Activated CD4-positive, alpha-beta T cell treated with anti-CD3 and anti-CD28 coated beads, Interleukin-2, amount 50 U/mL, for 1 hour (primary cell): ENCODE measurements at regions not wholly inside any gene's neighbourhood (a gene's known extent, or its start where the extent isn't known, plus 50 kb on each side); places are given as distances from the start of the nearest gene placed in this dataset.

Source experiments
- DNase-seq: peaks from one replicate; pipeline ENCODE4 v3.0.0-alpha.2; 2020

GRCh38 chr22:27128461-27129085 is 471.2 kb downstream of the MIAT start:
- DNase-seq = no peak

DNA sequence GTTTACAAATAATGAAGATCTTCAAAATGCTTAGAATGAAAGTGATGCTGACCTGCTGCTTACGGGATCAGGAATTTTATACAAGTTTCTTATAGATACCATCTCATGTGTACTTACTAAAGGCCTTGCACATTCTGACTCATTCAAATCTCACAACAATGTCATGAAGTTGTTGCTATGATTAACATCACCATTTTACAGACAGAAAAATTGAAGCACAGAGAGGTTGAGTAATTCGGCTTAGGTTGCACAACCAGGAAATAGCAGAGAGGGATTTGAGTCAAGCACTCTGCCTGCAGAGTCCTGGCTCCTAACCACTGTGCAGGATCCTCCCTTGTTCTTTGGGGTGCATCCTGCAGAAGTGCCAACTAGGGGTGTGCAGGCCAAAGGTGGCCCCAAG is 471.9 kb downstream of the MIAT start:
- no peak for DNase-seq

GRCh38 chr22:27130906-27131305 is 473.5 kb downstream of the MIAT start:
- no peak for DNase-seq

- no peak for DNase-seq
Measured at GRCh38 chr22:27131346-27131745, 474.0 kb downstream of the MIAT start.

DNA sequence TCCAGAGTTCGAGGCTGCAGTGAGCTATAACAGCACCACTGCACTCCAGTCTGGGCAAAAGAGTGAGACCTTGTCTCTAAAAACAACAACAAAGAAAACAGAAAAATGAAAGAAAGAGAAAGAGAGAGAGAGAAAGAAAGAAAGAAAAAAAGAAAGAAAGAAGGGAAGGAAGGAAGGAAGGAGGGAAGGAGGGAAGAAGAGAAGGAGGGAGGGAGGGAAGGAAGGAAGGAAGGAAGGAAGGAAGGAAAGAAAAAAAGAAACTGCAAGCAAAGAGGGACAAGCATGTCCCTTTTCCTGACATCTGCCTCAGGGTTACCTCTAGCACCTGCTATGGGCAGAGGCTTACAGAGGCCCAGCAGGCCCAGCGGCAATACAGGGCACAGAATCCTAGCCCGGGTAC is 475.0 kb downstream of the MIAT start:
- DNase-seq = no peak

DNA sequence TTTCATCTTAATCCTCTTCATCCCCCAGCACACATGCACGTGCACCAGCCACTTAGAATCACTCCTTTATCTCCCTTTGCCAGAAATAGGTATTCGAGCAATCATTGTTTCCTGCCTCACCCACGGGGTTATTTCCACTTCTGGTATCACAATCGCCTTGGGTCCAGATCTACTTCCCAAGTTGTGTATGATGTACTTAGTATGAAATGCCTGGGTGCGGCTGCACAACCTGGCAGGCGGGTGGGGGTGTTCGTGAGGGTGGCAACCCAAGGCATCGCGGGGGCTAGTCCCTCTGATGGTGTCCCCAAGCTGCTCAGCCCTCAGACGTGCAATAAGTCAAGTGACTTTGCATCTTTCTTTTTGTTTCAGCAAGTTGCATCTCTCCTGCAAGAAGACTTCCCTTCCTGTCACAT is 475.6 kb downstream of the MIAT start:
- DNase-seq = no peak

DNA sequence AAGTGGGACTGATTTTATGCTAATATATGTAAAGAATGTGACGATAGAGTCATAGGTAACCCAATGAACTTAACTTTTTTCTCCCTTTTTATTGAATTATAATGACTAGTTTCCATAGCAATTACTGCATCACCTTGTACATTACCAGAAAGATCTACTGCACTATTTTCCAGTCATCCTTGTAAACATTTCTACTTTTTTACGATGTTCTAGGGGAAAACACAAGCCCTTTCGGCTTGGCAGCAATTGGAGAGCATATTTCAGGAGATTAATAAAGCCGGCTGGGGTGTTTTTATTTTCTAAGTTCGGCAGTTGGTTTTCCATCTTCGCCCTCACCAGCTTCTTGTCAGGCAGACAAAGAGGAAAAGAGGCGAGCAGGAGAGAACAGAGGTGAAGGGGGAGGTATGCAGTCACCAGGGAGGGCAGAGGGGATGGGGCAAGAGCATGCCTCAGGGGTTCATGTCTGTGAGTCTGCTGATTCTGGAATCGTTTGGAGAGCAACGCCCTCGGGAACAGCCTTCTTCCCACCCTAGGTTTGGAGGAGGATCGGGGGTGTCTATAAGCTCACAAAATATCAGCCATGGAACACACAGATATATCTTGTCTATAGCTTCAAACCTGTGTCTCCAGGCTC is 476.4 kb downstream of the MIAT start:
- DNase-seq = no peak

DNA sequence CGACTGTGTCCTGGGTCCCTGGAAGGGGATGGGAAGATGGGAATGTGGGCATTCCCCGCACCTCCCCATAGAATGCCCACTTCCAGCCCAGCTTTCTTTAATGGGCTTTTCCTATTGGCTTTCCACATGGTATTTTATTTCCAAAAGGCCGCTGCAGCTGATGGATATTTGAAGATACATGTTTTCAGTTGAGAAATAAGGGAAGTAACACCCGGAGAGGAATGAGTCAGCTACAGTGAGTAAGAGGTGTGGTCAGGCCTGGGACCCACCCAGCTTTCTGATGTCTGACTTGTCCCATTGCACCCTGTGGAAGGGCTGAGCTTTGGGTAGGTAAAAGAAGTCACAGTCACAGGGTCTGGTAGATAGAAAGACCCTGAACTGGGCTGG is 476.9 kb downstream of the MIAT start:
- no peak for DNase-seq

DNA sequence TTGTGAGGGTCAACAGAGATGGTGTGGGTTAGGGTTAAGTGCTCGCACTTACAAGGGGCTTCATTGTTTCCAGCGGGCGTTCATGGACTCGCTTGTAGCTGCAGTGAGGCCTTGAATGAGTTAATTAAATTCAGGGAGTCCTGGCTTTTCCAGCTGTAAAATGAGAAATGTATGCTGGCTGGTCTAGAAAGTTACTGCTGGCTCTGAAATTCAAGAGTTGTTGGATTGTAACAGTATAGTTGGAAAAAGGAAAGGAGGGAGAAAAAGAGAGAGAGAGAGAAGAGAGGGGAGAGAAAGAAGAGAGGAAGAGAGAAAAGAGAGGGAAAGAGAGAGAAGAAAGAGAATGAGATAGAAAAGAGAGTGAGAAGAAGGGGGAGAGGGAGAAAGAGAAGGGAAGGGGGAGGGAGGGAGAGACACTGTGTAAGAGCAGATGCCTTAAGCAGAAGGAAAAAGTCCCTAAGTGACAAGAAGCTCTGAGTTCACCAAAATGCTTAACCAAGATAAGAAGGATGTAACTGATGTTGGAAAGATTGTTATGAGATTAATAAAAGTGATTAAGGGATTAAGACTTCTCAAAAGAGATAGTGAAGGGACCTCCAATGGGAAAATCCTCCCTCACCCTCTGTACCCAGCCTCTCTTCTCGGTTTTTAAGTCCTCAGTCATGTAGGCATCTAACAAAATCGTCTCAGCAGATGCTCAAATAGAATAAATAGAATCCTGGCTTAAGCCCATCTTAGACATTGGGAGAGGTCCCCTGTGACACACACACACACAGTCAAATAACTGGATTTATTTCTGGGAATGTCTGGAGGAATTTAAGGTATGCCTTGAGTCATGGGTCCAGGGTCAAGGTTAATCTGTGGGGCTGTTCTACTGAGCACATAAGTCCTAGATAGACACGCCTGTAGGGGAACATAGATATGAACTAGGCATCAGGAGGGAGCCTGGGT is 477.9 kb downstream of the MIAT start:
- DNase-seq = no peak

DNA sequence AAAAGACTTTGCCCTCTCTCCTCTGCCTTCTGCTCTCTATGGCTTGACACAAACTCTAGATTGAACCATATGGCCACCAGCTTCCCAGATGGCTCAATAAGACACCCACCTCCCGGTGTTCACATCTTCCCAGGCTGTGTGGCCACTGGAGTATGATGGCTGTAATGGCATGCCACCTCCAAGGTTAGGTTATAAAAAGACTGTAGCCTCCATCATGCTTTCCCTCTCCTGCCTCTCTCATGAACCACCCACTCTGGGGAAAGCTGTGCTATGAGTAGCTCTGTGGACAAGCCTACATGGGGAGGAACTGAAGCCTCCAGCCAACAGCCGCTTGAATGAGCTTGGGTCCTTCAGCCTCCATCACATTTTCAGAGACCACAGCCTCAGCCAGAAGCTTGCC is 479.2 kb downstream of the MIAT start:
- DNase-seq = no peak

DNA sequence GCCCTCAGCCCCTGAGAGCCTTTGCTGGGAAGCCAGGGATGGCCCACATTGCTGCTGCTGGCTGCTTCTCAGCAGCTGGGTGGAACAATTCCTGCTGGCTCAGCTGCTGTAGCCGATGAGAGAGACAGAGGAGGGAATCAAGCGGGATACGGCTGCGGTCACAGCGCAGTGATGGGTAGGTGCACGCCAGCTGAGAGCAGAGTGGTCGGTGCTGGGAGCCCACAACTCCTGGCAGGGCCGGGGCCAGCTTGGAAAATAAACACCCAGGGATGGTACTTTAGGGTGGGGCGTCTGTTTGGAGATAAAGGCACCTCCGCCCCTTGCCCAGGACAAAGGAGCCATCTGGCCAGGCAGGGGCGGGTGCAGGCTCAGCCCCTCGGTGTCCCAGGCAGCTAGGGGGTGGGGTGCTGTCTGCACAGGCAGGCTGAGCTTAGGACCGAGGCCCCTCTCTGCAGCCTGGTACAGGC is 480.5 kb downstream of the MIAT start:
- DNase-seq = no peak

DNA sequence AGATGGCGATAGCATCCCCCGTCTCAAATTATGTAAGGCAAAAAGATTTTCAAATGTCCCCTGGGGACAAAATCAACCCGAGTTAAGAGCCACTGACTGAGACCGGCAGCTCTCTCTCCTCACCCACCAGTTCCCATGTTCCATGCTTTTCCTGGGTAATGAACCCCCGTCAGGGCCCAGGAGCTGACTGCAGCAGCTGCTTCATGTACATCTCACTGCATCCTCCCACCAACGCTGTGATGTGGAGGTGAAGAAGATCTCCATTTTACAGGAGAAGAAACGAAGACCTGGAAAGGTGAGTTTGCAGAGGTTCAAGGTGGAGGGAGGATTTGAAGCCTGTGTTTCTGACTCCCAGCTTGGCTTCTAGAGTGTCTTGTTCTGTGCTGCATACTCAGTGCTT is 481.1 kb downstream of the MIAT start:
- DNase-seq = no peak

GRCh38 chr22:27139935-27140511 is 482.6 kb downstream of the MIAT start:
- no peak for DNase-seq

- no peak for DNase-seq
Measured at GRCh38 chr22:27142286-27142685, 484.9 kb downstream of the MIAT start.

- DNase-seq = no peak
Measured at GRCh38 chr22:27144321-27144720, 486.9 kb downstream of the MIAT start.

GRCh38 chr22:27146866-27147633 is 489.7 kb downstream of the MIAT start:
- no peak for DNase-seq

GRCh38 chr22:27148055-27148454 is 490.7 kb downstream of the MIAT start:
- no peak for DNase-seq

DNA sequence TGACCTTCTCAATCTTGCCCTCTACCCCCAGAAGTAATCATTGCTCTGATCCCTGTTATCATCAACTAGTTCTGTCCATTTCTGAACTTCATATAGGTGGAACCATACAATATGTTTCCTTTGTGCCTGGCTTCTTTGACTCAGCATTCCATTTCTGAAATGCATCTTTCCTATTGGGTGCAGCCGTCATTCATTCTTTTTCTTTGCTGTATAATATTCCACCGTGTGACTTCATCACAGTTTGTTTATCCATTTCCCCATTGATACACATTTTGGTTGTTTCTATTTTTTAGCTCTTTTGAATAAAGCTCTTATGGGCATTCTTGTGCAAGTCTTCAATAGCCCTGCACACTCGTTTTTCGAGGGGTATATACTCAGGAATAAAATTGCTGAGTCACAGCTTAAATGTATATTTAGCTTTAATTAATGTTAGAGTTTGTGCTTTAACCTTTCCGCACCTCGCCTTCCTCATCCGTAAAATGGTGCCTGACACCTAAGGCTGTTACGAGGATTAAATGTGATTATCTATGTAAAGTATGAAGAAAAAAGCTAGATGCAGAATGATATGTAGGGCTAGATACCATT is 491.6 kb downstream of the MIAT start:
- DNase-seq = no peak

GRCh38 chr22:27149921-27150543 is 492.6 kb downstream of the MIAT start:
- DNase-seq = no peak

GRCh38 chr22:27150544-27150941 is 493.2 kb downstream of the MIAT start:
- DNase-seq = no peak

DNA sequence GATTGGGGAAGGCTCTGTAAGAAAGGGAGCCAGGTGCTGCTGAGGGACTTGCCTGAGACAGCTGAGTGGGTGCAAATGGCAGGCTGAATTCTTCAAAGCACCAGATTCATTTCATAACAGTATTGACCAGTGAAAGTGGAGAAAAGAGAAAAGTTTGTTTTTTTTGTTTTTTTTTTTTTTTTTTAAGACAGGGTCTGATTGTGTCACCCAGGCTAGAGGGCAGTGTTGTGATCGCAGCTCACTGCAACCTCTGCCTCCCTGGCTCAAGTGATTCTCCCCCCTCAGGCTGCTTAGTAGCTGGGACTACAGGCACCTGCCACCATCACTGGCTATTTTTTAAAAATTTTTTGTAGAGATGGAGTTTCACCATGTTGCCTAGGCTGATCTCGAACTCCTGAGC is 494.0 kb downstream of the MIAT start:
- DNase-seq = no peak

DNA sequence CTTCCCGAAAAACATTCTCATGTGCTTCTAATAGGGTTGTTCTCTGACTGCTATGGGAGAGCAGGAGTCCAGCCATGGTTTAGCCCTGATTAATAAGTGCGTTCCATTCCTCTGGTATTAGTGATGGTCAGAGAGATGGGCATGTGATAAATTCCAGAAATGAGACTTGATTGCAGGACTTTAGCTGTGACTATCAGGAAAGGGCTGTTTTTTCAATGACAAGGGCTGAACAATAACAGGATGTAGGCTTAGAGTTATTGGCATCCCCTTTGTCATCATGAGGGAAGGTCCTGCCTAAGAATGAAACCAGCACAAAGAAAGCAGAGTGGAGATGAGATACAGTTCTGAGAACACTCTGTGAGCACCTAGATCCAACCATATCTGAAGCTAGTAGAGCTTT is 494.6 kb downstream of the MIAT start:
- no peak for DNase-seq
